Dermis blood vessel endothelial cell (primary cell): ENCODE measurements at regions not wholly inside any gene's neighbourhood (a gene's known extent, or its start where the extent isn't known, plus 50 kb on each side); places are given as distances from the start of the nearest gene placed in this dataset.

Experiments
- DNase-seq: peaks from one replicate; pipeline ENCODE4 v3.0.0; 2010

GRCh38 chr11:8800520-8801110 lies 110.4 kb upstream of the AKIP1 start:
- DNase-seq: no peak

- no peak for DNase-seq
These were observed 109.9 kb upstream of the AKIP1 start for GRCh38 chr11:8801121-8801520.

GRCh38 chr11:8802251-8802650 lies 108.7 kb upstream of the AKIP1 start:
- no peak for DNase-seq

GRCh38 chr11:8803973-8804372 lies 107.0 kb upstream of the AKIP1 start:
- no peak for DNase-seq

DNA sequence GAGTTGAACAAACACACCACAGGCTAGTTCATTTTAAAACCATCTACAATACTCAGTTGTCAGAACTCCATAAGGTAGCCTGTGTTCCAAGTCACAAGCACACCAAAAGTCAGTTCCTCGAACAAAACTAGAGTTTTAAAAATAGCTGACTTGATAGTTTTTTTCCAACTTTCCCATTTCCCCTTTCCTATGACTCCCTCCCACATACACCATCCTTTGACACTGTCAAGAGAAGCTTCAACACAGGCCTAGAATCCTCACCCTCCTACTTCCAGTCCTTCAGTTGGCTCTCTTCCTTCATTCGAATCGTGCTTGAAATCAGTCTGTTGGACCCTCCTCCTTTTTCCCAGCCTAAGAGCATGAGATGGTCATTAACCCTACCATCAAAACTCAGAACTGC lies 105.7 kb upstream of the AKIP1 start:
- no peak for DNase-seq

DNA sequence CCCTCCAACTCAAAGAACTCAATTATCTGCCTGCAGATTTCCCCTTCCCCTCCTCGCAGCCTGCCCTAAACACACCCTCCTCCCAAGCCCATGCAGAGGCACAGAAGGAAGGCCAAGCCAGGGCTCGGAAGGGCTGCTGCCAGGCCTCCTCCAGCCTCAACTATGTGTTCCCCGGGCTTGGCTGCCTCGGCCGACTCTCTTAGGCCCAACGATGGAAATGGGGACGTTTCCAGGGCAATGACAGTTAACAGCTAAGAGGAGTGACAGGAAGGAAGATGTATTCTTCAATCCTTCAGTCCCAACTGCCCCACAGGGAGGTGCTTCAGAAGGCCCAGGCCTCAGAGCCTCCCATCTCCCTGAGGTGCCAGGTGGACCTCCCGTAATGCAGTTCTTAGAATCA lies 104.0 kb upstream of the AKIP1 start:
- DNase-seq: no peak

DNA sequence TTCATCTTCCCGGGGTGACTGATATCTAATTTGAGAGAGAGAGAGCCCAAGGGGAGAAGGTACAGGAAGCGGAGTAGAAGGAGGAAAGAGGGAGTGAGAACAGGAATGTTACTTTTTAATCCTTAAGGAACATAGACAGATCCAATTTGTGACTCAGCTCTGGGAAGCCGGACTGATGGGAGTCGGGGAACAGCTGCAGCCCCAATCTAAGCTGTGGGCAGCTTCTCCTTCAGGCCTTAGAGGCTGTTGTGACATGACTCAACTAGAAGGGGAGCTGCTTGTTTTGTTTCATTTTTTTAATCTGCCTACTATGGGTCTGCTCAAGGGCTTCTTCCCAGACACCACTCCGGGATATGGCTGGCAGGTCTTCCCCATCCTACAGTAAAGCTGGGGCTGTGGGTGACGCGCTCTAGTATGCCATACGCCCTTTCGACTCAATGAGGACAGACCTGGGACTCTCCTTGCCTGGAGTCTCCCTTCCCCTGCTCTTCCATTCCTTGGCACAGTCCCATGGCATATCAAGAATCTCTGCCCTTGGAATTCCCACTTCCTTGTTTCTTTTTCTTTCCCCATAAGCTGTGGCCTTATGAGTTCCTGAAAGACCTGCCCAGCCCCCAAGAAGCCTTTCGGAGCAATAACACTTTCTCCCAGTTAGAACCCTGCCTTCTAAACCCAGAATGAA lies 103.3 kb upstream of the AKIP1 start:
- DNase-seq: no peak

GRCh38 chr11:8808226-8808585 lies 102.8 kb upstream of the AKIP1 start:
- no peak for DNase-seq

- no peak for DNase-seq
These were observed 101.6 kb upstream of the AKIP1 start for GRCh38 chr11:8809241-8809938.

DNA sequence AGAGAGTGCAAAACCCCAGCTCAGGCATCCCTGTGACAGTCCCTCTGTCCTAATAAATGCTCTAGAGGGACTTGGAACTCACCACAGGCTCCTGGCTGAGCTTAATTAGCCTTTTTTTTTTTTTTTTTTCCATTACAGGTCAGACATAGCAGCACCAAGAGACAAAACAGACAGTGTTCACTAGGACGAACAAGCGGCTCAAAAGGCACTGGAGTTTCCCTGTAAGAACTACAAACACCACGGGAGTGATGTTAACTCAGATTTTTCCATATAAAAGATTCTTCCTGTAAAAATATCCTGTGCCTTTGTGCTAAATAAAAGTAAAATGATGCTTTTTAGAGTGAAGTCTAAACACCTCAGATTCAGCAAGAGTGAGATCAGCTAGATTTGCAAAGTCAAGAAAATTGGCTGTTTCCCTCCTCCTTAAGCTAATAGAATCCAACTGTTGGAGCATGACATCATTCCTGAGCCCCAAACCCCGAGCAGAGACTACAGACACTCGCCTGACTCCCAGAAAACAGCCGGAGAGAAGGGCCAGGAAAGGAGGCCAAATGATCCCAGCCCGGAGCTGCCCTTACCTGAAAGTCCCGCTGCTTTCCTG lies 101.0 kb upstream of the AKIP1 start:
- DNase-seq: no peak

DNA sequence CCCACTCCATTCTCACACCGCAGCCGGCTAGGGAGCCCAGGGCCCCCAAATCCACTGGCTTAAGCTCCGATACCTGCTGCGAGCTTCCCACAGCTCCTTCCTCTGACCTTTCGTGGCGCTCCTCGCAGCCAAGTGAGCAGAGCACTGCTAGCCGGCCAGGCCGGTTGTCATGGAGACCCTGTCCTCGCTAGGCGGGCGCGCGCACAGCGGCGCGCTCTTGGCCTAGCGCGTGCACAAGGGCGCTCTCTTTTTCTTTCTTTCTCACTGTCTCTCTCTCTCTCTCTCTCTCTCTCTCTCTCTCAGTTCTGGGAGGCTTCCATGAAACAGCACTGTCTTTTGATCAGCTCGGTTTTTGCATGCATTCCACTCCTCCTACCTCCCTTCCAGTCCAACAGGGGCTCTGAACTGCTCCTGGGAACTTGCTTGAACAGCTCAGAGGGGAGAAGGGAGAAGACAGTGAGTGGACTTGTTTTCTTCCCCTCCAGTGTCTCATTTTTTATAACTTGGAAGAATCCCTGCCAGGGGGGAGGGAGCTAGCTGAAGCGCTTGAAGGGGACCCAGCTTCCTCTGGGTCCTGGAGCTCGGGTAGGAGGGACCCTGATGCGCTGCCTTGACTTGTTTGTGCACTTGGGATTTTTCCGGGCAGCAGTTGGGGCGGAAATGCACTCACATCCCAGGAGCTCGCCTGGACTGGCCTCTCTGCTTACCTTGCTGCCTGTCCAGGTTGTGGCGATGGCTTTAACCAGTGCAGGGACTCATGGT lies 100.3 kb upstream of the AKIP1 start:
- peak; percentile 55 for DNase-seq

DNA sequence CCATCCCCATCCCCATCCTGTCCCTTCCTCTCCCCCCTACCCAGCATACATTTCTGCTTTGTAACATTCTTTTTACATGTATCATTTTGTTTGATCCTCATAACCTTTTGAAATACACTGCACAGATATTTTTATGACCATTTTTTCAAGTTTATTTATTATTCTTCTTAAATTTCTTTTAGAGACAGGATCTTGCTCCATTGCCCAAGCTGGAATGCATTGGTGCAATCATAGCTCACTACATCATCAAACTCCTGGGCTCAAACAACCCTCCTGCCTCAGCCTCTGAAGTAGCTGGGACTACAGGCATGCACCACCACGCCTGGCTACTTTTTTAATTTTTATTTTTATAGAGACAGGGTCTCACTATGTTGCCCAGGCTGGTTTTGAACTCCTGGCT lies 99.4 kb upstream of the AKIP1 start:
- DNase-seq: no peak

GRCh38 chr11:8812438-8812837 lies 98.6 kb upstream of the AKIP1 start:
- no peak for DNase-seq

GRCh38 chr11:8813658-8814057 lies 97.3 kb upstream of the AKIP1 start:
- DNase-seq: peak; percentile 90

DNA sequence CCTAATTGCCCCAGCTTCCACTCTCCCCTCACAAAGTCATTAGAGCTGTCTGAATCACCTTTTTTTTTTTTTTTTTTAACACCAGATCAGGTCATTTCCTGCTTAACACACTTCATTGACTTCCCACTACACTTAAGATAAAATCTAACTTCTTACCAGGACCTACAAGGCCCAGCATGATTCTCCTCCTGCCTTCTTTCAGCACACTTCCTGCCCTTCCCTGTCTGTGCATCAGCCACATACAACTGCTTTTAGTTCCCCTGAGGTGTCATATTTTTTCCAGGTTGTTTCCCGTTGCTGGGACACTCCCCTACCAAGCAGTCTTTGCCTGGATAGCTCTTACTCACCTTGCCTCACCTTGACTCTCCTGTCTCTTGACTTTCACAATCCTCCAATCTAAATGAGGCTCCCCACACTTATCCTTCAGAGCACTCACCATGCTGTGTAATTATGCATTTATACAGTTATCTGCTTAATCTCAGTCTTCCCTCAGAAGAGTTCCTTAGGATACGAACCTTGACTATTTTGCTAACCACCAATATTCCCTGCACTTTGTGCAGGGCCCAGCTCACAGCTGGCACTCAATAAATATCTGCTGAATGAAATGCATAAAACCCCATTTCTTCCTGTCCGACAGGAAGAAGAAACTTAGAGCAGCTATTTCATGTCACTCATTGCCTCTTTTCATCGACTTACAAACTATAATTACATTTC lies 96.6 kb upstream of the AKIP1 start:
- peak; percentile 34 for DNase-seq

DNA sequence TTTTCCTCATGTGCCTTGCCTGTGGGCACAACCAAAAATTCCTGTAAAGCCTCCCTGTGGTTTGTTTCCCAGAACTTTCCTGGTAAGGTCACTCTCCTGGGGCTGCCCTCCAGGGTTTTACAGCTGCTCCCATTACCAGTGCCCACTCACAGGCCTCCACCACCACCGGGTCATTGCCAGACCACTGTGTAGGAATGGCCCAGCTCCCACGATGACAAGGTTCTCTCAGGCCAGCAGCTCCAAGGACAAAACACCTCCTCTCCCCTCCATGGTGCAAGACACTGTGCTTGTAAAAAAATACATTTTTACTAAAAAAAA lies 96.1 kb upstream of the AKIP1 start:
- no peak for DNase-seq

- no peak for DNase-seq
These were observed 92.6 kb upstream of the AKIP1 start for GRCh38 chr11:8818421-8818820.

- DNase-seq: no peak
These were observed 90.6 kb upstream of the AKIP1 start for GRCh38 chr11:8820401-8820800.

DNA sequence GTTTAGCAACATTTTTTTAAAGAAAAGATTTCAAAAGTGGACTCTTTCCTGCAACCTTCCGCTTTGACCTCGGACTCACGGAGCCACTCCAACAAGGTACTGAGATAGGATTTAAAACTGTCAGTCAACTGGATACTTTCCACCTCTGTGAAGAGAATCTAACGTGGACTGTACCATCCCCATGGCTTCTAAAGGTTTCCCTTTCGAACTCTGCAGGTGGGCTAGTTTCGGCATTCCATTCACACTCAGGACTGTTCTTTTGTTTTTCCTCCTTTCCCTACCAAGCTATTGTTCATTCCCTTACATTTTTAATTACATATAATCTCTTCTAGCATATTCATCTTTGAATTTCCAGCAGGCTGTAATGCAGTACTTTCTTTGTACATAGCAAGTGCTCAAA lies 88.5 kb upstream of the AKIP1 start:
- DNase-seq: no peak

DNA sequence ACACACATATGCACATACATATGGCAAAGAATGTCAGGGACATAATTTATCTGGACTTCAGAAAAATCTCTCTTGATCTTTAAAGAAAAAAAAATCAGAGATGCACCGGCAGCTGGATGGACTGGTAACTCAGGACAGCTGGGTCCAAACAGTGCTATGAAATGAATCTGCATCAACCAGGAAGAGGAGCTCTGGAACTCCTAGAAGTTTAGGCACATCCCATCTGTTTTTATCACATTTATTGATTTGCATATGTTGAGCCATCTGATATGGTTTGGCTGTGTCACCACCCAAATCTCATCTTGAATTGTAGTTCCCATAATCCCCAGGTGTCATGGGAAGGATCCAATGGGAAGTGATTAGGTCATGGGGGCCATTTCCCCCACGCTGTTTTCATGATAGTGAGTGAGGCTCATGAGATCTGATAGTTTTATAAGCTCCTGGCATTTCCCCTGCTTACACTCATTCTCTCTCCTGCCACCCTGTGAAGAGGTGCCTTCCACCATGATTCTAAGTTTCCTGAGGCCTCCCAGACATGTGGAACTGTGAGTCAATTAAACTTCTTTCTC lies 87.7 kb upstream of the AKIP1 start:
- DNase-seq: no peak

DNA sequence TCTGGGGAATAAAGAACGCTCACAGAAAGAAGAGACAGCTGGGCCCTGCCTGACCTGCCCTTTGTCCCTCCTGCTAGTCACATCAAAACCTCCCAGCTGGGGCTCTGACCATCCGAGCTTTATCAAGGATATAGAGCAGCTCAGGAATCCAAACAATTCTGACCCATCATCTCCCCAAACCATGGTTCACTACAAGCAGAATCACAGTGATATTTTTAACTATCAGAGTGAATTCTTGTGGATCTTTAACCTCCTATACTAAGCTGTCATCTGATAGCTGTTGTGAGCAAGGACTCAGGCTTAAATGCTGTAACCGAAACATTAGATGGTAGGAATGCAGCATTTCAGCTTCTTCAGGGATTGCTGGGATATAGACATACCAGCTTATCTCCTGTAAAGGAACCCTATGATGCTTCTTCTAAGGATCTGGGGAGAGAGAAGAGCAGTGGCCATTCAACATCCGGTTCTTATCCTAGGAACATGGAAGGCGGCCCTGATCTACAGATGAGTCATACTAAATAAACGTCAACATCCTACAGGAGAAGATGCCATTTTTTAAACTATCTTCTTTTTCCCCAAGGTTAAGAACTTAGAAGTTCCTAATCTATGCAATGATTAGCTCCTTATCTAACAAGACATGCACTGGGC lies 84.7 kb upstream of the AKIP1 start:
- peak; percentile 52 for DNase-seq
